ENCODE measurements at regions not wholly inside any gene's neighbourhood (a gene's known extent, or its start where the extent isn't known, plus 50 kb on each side); places are given as distances from the start of the nearest gene placed in this dataset.

DNA sequence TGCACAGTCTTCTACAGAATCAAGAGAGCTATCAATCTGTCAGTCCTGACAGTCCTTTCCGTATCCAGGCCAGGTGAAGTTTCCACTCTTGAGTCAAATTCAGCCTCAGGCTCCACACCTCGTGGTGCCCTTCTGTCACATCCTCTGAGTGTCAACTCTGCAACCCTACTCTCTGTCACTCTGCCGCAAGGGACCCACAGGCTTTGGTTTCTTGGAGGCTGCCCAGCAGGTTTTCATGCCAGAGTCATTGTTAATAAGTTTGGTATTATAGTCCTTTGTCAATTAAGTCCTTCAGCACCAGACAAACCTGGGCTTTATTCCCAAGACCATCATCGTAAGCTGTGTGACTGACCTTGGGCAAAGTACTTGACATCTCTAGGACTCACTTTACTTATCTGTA, 83.4 kb upstream of the KLHL13 start:
- no peak for TF ChIP-seq CTCF (IDR thresholded peaks at IDR 0.05)
- TF ChIP-seq POLR2A (IDR thresholded peaks at IDR 0.05), result no peak

All from adrenal gland (tissue), 5 donors.